CD1c-positive myeloid dendritic cell (primary cell): ENCODE measurements at regions not wholly inside any gene's neighbourhood (a gene's known extent, or its start where the extent isn't known, plus 50 kb on each side); places are given as distances from the start of the nearest gene placed in this dataset.

ENCODE experiments used
- DNase-seq: peaks from one replicate; pipeline ENCODE4 v3.0.0-alpha.2; 2016; ENCODE audit errors: extremely low spot score

GRCh38 chr18:24786027-24786426 is 325.6 kb downstream of the HRH4 start:
- DNase-seq, result no peak

GRCh38 chr18:24790347-24790746 is 329.9 kb downstream of the HRH4 start:
- no peak for DNase-seq

DNA sequence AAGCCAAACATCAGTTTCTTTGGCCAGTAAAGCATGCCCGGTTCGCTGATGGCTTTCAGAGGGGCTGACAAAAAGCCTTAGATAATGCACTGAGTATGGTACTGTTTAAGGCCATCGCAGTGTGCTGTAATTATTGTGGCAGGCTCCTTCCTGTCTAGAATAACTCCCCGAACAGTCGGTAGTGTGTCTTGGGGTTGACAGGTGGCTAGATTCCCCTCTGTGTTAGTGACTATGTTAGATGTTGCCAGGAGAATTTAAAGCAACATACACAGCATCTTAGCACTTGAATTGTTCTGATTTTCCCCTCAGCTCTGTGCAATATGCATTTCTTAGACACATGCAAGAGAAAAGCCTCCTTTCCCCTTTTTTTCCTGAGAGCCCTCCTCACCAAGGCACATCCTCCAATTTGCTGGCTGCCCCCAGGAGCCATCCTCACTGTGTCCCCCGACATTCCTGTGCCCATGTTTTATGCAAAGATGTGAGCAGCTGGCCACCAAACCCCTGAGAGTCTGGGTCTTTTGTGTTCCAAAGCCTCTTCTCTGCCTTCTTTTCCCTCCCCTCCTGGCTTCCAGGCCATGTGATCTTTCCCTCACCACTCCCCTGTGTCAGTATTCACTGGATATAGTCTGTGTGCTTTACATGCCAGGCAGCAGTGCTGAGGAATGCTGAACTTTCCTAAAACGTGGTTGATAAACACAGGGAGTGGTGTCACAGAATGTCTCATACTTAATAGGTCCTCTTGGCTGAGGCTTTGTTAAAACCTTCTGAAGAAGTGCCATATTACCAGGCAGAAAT is 331.5 kb downstream of the HRH4 start:
- no peak for DNase-seq

DNA sequence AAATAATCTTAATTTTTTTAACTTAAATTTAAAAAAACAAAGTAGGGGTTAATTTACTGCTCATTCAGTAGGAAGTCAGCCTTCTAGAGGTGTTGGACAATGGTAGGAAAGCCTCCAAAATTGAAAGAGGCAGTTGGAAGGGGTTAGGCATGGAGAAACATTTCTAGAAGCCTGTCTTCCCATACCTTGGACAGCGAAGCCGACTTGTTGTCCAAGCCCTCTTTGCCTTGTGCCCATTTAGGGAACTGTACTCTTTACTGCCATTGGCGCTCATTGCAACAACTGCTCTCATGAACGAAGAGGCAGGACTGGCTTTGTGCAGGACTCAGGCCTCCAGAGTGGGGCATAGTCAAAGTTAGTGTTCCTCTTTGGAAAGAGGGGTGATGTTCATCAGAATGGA is 333.3 kb downstream of the HRH4 start:
- no peak for DNase-seq

GRCh38 chr18:24795129-24795528 is 334.7 kb downstream of the HRH4 start:
- no peak for DNase-seq

- no peak for DNase-seq
These were observed 337.5 kb downstream of the HRH4 start for GRCh38 chr18:24797981-24798380.

DNA sequence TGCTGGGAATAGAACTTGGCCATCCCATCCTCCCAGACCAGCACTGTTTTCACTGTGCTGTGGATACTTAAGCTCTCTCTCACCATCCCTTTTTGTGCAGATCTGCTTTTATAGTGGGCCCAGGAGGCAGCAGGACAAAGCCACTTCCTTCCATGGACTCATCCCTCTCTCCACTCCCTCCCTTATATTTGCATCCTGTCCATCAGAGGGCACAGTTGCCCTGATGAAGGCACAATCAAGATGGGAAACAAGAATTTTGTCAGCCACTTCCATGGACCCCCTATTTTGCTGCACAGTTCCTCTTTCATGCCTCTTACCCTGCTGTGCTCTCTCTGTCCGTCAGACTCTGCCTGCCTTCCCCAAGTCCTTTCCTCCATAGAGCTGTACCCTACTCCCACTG is 338.7 kb downstream of the HRH4 start:
- no peak for DNase-seq

DNA sequence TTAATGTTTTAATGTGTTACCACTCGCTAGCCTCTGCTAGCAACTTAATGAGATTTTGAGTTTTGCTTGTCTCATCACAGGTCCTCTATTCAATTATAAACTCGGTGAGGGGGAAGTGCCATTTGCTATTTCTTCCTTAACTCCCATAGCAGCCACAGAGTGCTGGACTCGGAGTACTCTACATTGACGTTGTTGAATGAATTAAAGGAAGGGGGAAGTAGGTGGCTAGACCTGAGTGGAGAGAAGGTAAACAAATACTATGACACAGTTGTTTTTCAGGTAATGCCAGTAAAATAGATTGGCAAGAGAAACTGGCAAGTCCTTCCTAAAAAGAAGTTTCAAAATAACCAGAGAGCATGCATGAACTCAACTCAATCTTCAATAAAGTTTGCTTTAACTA is 339.3 kb downstream of the HRH4 start:
- no peak for DNase-seq

DNA sequence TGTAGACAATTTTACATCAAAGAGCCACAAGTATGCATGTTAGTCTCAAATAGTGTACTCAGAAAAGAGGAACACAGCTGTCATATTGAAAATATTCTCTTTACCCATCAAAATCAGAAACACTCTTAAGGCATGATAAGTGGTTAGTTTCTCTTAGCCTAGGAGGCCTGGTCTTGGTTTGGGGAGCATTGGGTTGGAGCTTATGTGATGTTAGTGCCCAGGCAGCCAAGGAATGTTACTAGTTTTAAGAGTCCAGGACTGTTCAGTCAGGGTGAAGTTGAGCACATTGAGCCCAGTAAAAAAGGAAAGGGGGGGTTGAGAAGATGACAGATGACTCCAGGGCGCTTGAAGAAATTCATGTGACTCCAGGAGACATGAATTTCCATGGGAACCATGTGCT is 340.6 kb downstream of the HRH4 start:
- DNase-seq, result no peak

GRCh38 chr18:24802456-24802855 is 342.0 kb downstream of the HRH4 start:
- DNase-seq, result no peak

- DNase-seq, result no peak
These were observed 344.7 kb downstream of the HRH4 start for GRCh38 chr18:24805156-24805555.

GRCh38 chr18:24809173-24809950 is 348.9 kb downstream of the HRH4 start:
- no peak for DNase-seq

GRCh38 chr18:24810561-24811305 is 350.3 kb downstream of the HRH4 start:
- DNase-seq, result no peak

GRCh38 chr18:24811950-24812681 is 351.7 kb downstream of the HRH4 start:
- DNase-seq, result no peak

DNA sequence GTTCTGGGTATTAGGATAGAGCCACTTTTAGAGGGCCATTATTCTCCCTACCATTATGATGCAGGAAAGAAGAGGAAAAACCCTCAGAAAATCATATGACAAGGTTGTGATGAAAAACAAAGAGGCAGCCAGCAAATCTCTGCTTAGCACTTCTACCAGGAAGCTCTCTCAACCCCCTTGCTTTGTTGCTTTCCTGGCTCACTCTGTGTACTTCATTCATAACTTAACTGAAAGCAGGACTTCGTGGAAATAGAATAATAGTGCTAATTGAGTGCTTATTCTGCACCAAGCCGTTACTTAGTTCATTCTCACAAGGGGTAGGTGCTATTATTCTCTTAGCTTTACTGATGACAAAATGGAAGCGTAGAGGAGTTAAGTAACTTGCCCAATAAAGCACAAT is 354.1 kb downstream of the HRH4 start:
- DNase-seq, result no peak

- no peak for DNase-seq
These were observed 356.7 kb downstream of the HRH4 start for GRCh38 chr18:24817150-24817549.

DNA sequence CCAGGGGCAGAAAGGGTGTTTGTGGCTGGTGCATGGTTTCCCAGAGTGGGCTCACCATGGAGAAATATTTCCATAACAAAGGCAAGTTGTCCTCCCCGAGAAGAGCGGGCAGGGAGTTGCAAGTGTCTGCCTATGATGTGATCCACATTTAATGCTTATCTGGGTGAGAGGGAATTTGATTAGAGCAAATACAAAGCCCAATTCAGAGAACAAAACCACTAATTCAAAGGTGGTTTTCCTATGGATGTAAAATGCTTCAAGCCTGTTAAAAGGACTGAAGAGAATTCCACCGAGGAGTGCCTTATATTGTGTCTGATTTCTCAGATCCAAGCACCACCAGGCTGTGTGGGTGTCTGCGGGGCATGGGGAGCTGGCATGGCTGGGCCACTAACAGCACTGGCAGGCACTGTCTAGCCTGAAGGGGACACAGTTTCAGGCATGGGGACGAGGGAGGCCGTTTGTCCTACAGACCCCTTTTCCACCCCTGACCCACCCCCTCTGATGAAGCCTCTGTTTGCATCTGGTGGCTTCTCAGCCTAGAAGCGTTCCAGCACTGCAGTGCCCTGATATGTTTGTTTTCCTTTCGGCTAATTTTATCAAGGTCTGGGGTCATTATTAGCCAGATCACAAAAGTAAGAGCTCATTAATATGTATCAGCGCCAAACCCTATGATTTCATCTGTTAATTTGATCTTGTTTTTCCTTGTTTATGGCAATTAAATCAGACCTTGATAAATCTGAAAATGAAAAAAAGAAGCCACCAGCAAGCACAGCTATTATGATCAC is 357.3 kb downstream of the HRH4 start:
- no peak for DNase-seq

DNA sequence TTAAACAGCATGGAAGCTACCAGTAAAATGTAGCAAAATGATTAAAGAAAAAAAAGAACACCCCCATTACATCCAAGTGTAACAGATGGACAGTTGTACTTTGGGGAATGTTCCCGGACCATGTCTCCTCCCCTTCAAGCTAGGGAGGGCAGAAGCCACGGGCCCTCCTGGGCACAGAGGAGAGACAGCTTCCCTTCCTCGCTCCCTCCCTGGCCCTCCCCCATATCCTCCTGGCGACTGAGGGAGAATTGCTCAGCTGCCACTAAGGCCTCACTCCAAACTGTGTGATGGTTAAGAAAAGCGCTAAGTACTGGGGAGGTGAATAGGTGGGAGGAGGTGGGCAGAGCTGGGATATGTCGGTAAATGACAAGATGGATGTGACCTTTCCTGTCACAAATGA is 358.0 kb downstream of the HRH4 start:
- DNase-seq, result no peak

GRCh38 chr18:24819141-24819890 is 358.9 kb downstream of the HRH4 start:
- no peak for DNase-seq

- DNase-seq, result no peak
These were observed 365.0 kb downstream of the HRH4 start for GRCh38 chr18:24825397-24825796.
